Type B pancreatic cell (in vitro differentiated cells): ENCODE measurements at regions not wholly inside any gene's neighbourhood (a gene's known extent, or its start where the extent isn't known, plus 50 kb on each side); places are given as distances from the start of the nearest gene placed in this dataset.

Source experiments
- DNase-seq: peaks from one replicate; pipeline ENCODE4 v3.0.0; 2021; ENCODE audit warnings: mixed read lengths; ENCODE audit not compliant: unreplicated experiment; ENCODE audit errors: extremely low spot score
- H3K27ac Mint-ChIP-seq: 2 replicates; pipeline ENCODE4 v1.8.0; 2021; ENCODE audit warnings: mild to moderate bottlenecking, mixed read lengths
- H3K27me3 Mint-ChIP-seq: 2 replicates; pipeline ENCODE4 v1.8.0; 2021; ENCODE audit warnings: mixed read lengths
- H3K36me3 Mint-ChIP-seq: 2 replicates; pipeline ENCODE4 v1.8.0; 2021; ENCODE audit warnings: mixed read lengths
- H3K4me1 Mint-ChIP-seq: one replicate; pipeline ENCODE4 v1.8.0; 2021; ENCODE audit warnings: mixed read lengths; ENCODE audit not compliant: unreplicated experiment
- H3K4me3 Mint-ChIP-seq: 2 replicates; pipeline ENCODE4 v1.8.0; 2021; ENCODE audit warnings: mild to moderate bottlenecking, mixed read lengths
- H3K9me3 Mint-ChIP-seq: 2 replicates; pipeline ENCODE4 v1.8.0; 2021; ENCODE audit warnings: mixed read lengths
- CTCF ChIP-seq: fragments of 200-600 bp; sonication (generic); conservative IDR thresholded peaks from 2 replicates; pipeline ENCODE4 v1.5.0; 2021; ENCODE audit warnings: antibody characterized with exemption, mild to moderate bottlenecking

GRCh38 chr5:124922255-124922975, 176.0 kb upstream of the ZNF608 start:
- no peak overlapping the region for H3K4me3 Mint-ChIP-seq
- H3K36me3 Mint-ChIP-seq: no peaks in the 10 kb centered on the region
- no peak overlapping the region for H3K27ac Mint-ChIP-seq
- no peaks in the 10 kb centered on the region for H3K9me3 Mint-ChIP-seq
- TF ChIP-seq CTCF: no peak
- H3K27me3 Mint-ChIP-seq: no peaks in the 10 kb centered on the region
- no peak for DNase-seq
- H3K4me1 Mint-ChIP-seq: no peaks in the 10 kb centered on the region

- H3K36me3 Mint-ChIP-seq: no peaks in the 10 kb centered on the region
- no peak overlapping the region for H3K4me3 Mint-ChIP-seq
- no peak for DNase-seq
- H3K27ac Mint-ChIP-seq: no peak overlapping the region
- no peaks in the 10 kb centered on the region for H3K27me3 Mint-ChIP-seq
- no peaks in the 10 kb centered on the region for H3K9me3 Mint-ChIP-seq
- no peaks in the 10 kb centered on the region for H3K4me1 Mint-ChIP-seq
- TF ChIP-seq CTCF: no peak
These were observed 176.7 kb upstream of the ZNF608 start for GRCh38 chr5:124923131-124923530.

GRCh38 chr5:124924729-124925128, 178.3 kb upstream of the ZNF608 start:
- H3K27ac Mint-ChIP-seq: no peak overlapping the region
- H3K9me3 Mint-ChIP-seq: no peaks in the 10 kb centered on the region
- DNase-seq: no peak
- no peaks in the 10 kb centered on the region for H3K27me3 Mint-ChIP-seq
- H3K4me3 Mint-ChIP-seq: no peak overlapping the region
- H3K36me3 Mint-ChIP-seq: no peaks in the 10 kb centered on the region
- no peak for TF ChIP-seq CTCF
- no peaks in the 10 kb centered on the region for H3K4me1 Mint-ChIP-seq

GRCh38 chr5:124927735-124928134, 181.3 kb upstream of the ZNF608 start:
- Mint-ChIP-seq H3K9me3 (no peaks in the 10 kb centered on the region), H3K4me1 (no peaks in the 10 kb centered on the region), H3K36me3 (no peaks in the 10 kb centered on the region), H3K27ac (no peak overlapping the region), H3K27me3 (no peaks in the 10 kb centered on the region), H3K4me3 (no peak overlapping the region)
- no peak for TF ChIP-seq CTCF
- DNase-seq: no peak

- no peaks in the 10 kb centered on the region for H3K9me3 Mint-ChIP-seq
- no peak overlapping the region for H3K4me3 Mint-ChIP-seq
- no peak overlapping the region for H3K27ac Mint-ChIP-seq
- H3K36me3 Mint-ChIP-seq: no peaks in the 10 kb centered on the region
- H3K4me1 Mint-ChIP-seq: no peaks in the 10 kb centered on the region
- no peaks in the 10 kb centered on the region for H3K27me3 Mint-ChIP-seq
- no peak for DNase-seq
- no peak for TF ChIP-seq CTCF
These were observed 182.6 kb upstream of the ZNF608 start for GRCh38 chr5:124929000-124929399.
